ENCODE measurements at regions not wholly inside any gene's neighbourhood (a gene's known extent, or its start where the extent isn't known, plus 50 kb on each side); places are given as distances from the start of the nearest gene placed in this dataset.

GRCh38 chr13:107020393-107020792 is 452.5 kb upstream of the ARGLU1 start:
- TF ChIP-seq MAX (IDR thresholded peaks at IDR 0.05; ENCODE audit: low read depth, low read length): no peak
- TF ChIP-seq POLR2A (IDR thresholded peaks at IDR 0.05; ENCODE audit: extremely low read depth, insufficient read length): no peak
- TF ChIP-seq CTCF (IDR thresholded peaks at IDR 0.05; ENCODE audit: low read depth, low read length): no peak
- TF ChIP-seq MYC (IDR thresholded peaks at IDR 0.05; ENCODE audit: low read depth, low read length): no peak
- H3K4me3 ChIP-seq (ENCODE audit: low read depth, low read length): no peak overlapping the region
- DNase-seq (ENCODE audit: low read depth): no peak

GRCh38 chr13:107018285-107018684 is 450.3 kb upstream of the ARGLU1 start:
- no peak for TF ChIP-seq MYC (IDR thresholded peaks at IDR 0.05; ENCODE audit: low read depth, low read length)
- no peak for TF ChIP-seq POLR2A (IDR thresholded peaks at IDR 0.05; ENCODE audit: extremely low read depth, insufficient read length)
- TF ChIP-seq MAX (IDR thresholded peaks at IDR 0.05; ENCODE audit: low read depth, low read length): no peak
- no peak for TF ChIP-seq CTCF (IDR thresholded peaks at IDR 0.05; ENCODE audit: low read depth, low read length)
- no peak for DNase-seq (ENCODE audit: low read depth)
- H3K4me3 ChIP-seq (ENCODE audit: low read depth, low read length): no peak overlapping the region

GRCh38 chr13:107006661-107007060 is 438.7 kb upstream of the ARGLU1 start:
- H3K4me3 ChIP-seq (ENCODE audit: low read depth, low read length): no peak overlapping the region
- no peak for DNase-seq (ENCODE audit: low read depth)
- TF ChIP-seq MAX (IDR thresholded peaks at IDR 0.05; ENCODE audit: low read depth, low read length) (no peak), CTCF (IDR thresholded peaks at IDR 0.05; ENCODE audit: low read depth, low read length) (no peak), MYC (IDR thresholded peaks at IDR 0.05; ENCODE audit: low read depth, low read length) (no peak), POLR2A (IDR thresholded peaks at IDR 0.05; ENCODE audit: extremely low read depth, insufficient read length) (no peak)

GRCh38 chr13:107005577-107005976 is 437.6 kb upstream of the ARGLU1 start:
- DNase-seq (ENCODE audit: low read depth): no peak
- no peak for TF ChIP-seq MAX (IDR thresholded peaks at IDR 0.05; ENCODE audit: low read depth, low read length)
- TF ChIP-seq POLR2A (IDR thresholded peaks at IDR 0.05; ENCODE audit: extremely low read depth, insufficient read length): no peak
- TF ChIP-seq MYC (IDR thresholded peaks at IDR 0.05; ENCODE audit: low read depth, low read length): no peak
- TF ChIP-seq CTCF (IDR thresholded peaks at IDR 0.05; ENCODE audit: low read depth, low read length): no peak
- no peak overlapping the region for H3K4me3 ChIP-seq (ENCODE audit: low read depth, low read length)

GRCh38 chr13:107003911-107004310 is 436.0 kb upstream of the ARGLU1 start:
- TF ChIP-seq CTCF (IDR thresholded peaks at IDR 0.05; ENCODE audit: low read depth, low read length) (no peak), POLR2A (IDR thresholded peaks at IDR 0.05; ENCODE audit: extremely low read depth, insufficient read length) (no peak), MYC (IDR thresholded peaks at IDR 0.05; ENCODE audit: low read depth, low read length) (no peak), MAX (IDR thresholded peaks at IDR 0.05; ENCODE audit: low read depth, low read length) (no peak)
- H3K4me3 ChIP-seq (ENCODE audit: low read depth, low read length): no peak overlapping the region
- DNase-seq (ENCODE audit: low read depth): no peak

GRCh38 chr13:106998664-106999063 is 430.7 kb upstream of the ARGLU1 start:
- TF ChIP-seq POLR2A (IDR thresholded peaks at IDR 0.05; ENCODE audit: extremely low read depth, insufficient read length): no peak
- no peak for TF ChIP-seq MYC (IDR thresholded peaks at IDR 0.05; ENCODE audit: low read depth, low read length)
- TF ChIP-seq CTCF (IDR thresholded peaks at IDR 0.05; ENCODE audit: low read depth, low read length): no peak
- no peak for TF ChIP-seq MAX (IDR thresholded peaks at IDR 0.05; ENCODE audit: low read depth, low read length)
- no peak for DNase-seq (ENCODE audit: low read depth)
- no peak overlapping the region for H3K4me3 ChIP-seq (ENCODE audit: low read depth, low read length)

All from NB4 (cell line).